Renal pelvis (tissue), 1 donor: ENCODE measurements at regions not wholly inside any gene's neighbourhood (a gene's known extent, or its start where the extent isn't known, plus 50 kb on each side); places are given as distances from the start of the nearest gene placed in this dataset.
"Not testable (repeated sequence)": the region's sequence is repeated elsewhere in the genome, so short reads cannot be mapped to it uniquely, and the experiment has no call there.

Source experiments
- DNase-seq: peaks from one replicate; pipeline ENCODE4 v3.0.0-alpha.2; 2013

DNA sequence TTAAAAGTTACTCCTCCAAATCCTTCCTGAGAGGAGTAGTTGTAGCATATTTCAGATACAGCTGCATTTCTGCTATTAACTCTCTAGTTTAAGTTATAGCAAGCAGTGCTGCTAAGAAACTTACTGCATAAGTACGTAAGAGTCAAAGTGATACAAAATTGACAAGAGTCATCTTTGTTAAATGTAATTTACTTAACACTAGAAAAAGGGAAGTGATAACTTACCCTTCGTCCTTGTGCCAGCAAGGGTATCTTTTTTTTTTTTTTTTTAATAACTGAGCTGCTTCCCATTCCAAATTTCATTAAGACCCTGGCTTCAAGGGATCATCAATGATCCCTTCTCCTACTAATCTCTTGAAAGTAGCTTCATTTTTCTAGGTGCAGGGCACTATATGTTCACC, 493.0 kb downstream of the PLCL1 start:
- DNase-seq, result no peak

DNA sequence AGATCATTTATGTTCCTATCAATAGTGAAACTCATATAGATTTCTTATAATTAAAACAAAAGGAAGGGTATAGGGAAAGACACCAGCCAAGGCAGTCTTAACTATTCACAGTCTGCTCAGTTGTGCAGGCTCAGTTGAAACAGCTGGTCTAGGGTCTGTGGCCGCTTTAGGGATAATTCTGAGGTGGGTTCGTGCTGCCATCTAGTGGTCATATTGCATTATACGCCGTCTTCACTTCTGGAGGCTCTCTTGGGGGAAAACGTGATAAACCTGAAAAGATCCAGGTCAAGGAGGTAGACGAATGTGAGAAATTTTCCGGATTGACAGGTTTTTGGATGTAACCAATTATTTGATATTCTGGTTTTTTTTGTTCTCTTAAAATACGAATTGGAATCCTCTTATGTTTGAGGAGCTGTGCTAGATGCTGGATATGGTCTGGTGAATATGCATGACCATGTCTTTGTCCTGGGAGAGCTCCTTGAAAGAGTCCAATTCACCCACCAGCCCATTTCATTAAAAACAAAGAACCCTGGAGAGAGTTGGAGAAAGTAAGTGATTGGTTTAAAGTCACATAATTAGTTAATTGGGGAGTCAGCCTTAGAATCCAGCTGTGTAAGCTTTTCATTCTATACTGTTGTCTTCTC, 492.4 kb downstream of the PLCL1 start:
- DNase-seq, result peak; percentile 80

DNA sequence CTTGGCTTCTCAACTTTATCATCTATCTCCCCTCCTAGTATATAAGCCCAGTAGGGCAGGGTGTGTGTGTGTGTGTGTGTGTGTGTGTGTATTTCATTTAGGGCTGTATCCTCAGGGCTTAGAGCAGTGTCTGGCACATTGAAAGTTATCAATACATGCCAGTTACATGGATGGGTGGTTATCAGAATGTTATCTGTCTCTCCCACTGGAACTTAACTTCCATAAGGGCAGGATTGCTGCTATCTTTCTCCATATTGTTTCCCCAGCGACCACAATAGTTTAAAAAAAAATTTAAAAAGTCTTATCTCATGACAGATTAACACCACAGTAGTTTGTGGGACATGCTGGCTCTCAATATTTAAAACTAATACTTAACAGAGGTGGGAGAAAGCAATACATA, 488.9 kb downstream of the PLCL1 start:
- DNase-seq, result no peak

- no peak for DNase-seq
Measured at GRCh38 chr2:198289811-198290210, 485.4 kb downstream of the PLCL1 start.

DNA sequence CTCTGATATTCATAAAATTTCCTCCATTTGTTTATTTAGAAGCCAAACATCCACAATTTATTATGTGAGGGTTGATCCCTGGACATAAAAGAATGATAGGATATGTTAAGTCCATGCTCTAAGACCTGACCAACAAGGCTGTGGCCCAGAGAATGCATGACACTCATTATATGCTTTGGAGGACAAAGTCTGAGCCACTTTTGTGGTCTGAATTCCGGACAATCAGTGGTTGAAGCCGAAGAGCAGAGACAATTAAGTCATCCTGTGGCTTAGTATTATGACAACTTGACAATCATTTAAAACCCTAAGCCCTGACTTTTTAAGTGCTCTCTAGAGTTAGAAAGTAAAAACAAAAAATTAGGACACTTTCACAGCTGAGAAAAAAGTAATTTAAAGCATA, 483.3 kb downstream of the PLCL1 start:
- no peak for DNase-seq

GRCh38 chr2:198285216-198285615, 480.8 kb downstream of the PLCL1 start:
- no peak for DNase-seq

DNA sequence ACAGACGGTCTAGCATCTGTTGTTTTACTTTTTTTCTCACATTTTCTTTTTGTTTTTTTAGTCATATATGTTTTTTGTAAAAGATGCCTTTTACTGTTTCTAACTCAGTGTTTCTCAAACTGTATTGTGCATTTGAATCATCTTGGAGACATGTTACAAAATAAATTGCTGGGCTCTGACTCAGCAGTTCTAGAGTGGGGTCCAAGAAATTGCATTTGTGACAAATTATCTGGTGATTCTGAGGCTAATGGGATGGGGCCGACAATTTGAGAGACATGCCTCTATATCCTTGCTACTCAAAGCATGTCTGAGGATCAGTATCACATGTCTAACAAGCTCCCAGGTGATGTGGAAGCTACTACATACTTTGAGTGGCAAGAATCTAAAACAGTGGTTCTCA, 478.8 kb downstream of the PLCL1 start:
- DNase-seq, result no peak

DNA sequence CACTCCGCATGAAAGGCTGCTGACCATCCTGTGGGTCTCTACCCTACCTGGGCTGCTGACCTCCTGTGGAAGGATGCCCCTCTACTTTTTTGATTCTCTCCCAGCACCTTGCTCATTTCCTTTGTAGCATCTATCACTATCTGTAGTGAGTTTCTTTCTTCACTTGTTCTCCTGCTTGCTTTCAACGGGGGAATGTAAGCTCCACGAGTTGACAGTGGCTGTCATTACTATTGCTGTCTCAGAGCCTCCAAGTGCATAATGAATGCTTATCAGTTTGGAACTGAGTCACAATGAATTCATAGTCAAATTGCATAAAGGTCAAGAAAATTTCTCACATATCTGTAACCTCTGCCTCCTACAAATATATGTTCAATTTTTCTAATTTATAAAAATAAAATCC, 477.7 kb downstream of the PLCL1 start:
- DNase-seq, result no peak

DNA sequence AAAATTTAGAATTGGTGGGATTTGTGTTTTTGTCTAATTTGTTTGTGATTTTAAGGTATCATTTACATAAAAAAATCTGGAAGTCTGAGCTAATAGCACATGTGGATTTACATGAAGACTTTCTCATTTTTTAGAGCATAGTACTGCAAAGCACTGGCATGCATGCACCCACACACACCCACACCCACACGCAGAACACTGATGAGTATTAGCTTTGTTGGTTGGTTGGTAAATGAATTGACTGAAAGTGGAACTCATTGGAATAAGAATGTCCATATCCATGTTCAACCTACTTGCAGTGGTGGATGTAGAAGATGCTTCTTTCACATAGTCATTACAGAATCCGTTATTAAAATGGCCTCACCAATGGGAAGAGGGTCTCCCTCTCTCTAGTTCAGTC, 475.8 kb downstream of the PLCL1 start:
- no peak for DNase-seq

GRCh38 chr2:198279026-198279425, 474.6 kb downstream of the PLCL1 start:
- no peak for DNase-seq

GRCh38 chr2:198277181-198277580, 472.8 kb downstream of the PLCL1 start:
- DNase-seq, result no peak

DNA sequence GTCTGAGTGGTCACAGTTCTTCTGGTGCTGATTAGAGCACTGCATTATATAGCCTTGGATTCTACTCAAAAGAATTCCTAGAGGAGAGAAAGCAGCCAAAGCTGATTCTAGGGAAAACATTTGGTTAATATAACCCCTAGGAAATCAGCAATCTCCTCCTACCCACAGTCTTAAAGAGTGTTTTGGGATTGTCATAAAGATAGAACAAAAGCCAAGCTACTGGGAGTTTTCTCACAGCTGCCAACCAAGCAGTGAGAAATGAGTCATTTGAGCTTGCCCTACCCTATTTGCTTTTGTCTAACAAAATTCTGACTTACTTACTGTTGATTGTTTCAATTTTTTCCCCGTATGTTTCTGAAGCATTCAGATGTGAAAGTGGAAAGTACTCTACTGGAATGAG, 469.3 kb downstream of the PLCL1 start:
- no peak for DNase-seq

DNA sequence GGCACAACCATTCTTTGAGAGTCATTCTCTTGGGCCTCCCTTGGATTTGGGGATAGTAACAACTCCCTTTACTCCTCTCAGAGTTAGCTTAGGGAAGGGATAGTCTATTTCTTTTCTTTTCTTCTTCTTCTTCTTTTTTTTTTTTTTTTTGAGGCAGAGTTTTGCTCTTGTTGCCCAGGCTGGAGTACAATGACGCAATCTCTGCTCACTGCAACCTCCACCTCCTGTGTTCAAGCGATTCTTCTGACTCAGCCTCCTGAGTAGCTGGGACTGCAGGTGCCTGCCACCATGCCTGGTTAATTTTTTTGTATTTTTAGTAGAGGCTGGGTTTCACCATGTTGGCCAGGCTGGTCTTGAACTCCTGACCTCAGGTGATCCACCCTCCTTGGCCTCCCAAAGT, 465.8 kb downstream of the PLCL1 start:
- DNase-seq, result not testable (repeated sequence)

DNA sequence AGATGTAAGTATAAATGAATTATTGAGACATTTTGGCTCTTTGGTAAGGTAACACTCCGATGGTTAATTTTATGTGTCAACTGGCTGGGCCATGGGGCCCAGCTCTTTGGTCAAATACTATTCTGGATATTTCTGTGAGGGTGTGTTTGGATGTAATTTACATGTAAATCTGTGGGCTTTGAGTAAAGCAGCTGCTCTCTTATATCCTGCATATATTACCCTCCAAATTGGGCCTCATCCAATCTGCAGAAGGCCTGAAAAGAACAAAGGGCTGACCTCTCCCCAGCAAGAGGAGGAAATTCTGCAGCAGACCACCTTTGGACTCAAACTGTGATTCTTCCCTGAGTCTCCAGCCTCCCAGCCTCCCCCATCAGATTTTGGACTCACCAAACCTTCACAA, 464.1 kb downstream of the PLCL1 start:
- no peak for DNase-seq

DNA sequence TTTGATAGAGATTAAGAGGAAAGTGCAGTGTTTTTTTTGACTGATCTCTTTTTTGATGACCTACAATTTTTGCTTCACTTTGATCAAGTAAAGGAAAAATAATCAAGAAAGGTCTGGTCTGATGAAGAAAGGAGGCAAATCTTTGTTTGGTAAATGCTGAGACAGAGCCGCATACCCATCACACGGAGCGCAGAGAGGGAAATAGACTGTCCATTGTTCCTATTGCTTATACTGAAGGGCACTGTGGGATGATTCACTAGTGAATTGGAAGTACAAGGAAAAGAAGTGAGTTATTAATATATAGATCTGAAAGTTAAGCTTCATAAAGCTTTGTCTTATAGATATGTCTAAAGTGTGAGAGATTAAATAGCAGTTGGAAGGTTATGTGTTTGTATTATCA, 455.1 kb downstream of the PLCL1 start:
- DNase-seq, result no peak

- DNase-seq, result no peak
Measured at GRCh38 chr2:198254536-198255090, 450.2 kb downstream of the PLCL1 start.

DNA sequence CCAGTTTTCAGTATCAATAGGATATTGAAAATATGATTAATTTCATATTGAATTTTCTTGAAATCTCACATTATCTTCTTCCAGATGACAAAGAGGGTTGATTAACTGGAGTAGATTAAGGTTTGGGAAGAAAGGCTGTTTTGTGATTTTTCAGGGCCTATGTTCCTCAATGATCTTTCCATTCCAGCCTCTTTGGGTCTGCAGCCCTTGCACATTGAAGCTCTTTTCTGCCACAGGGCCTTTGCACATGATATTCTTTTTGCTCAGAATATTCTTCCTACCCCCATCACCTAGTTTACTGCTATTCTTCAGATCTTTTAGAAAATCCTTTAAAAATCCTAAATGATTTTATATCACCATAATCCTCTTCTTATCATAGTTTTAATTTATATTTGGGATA, 449.6 kb downstream of the PLCL1 start:
- no peak for DNase-seq

DNA sequence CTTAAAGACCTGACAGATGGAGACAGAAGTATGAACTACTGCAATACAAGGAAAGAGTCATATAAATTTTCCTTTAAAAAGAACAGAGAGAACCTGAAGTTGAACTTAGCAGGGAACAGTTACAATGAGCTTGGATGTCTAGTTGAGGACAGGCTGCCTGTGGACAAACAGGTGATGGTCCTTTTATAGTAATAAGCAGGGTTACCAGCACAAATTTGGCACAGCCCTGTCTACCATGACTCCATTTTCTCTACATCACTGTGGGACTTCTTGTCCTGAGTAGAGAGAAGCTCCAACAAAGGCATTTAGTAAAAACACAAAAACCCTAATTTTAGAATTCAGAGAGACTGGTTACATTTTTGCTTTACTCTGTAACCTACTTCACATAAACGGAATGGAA, 448.1 kb downstream of the PLCL1 start:
- no peak for DNase-seq

- no peak for DNase-seq
Measured at GRCh38 chr2:198242093-198242492, 437.7 kb downstream of the PLCL1 start.

DNA sequence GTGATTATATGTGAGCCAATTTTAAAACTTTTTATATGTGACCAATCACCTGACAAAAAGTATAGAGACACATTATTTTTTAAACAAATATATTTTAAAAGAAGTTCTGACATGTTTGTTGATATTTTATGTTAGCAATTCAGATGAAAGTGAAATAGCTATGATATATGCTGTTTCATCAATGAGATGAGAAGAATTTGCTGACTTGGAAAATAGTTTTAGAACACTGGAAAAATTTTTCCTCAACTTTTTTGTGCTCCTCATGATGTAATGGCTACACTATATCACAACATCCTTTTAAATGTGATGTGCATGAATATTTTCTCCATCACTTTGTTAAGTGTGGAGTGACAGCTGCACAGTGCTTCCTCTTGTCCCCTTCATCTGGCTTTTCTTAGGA, 434.0 kb downstream of the PLCL1 start:
- no peak for DNase-seq

DNA sequence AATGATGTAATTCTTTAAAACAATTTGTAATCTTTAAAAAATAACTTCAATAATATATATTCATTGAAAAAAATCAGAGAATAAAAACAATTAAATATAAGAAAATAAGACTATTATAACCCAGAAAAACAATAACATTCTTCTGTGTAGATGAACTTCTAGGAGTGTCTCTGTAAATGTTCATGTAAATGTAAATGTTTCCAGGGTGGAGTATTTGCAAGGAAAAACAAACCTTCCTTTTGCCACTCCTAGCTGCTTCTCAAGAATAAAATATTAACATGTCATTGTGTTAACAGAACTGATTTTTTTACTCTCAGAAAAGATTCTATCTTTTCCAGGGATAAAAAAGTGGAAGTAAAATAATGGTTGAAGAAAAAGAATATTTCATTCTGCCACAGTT, 431.9 kb downstream of the PLCL1 start:
- DNase-seq, result no peak

DNA sequence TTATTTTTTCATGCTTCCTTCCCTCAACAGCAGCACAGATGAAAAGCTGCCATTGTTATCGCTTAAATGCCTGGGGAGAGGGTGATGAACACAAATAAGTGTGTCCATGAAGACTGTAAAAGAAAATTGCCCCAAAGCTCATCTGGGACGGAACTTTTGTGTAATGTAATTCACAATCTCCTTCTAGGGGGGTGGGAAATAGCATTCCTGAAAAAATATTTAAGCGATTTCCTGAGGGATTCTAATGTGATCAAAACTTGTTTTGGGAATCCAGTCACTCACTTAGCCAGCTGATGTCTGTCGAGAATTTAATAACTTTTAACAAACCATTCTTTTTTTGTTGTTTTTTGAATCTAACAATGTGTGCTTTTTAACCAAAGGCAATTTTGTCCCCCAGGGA, 427.9 kb downstream of the PLCL1 start:
- no peak for DNase-seq

- DNase-seq, result no peak
Measured at GRCh38 chr2:198231562-198231961, 427.2 kb downstream of the PLCL1 start.
